HepG2 (cell line): ENCODE measurements at regions not wholly inside any gene's neighbourhood (a gene's known extent, or its start where the extent isn't known, plus 50 kb on each side); places are given as distances from the start of the nearest gene placed in this dataset.

Experiments used
- ASH2L ChIP-seq: fragments of 300-600, 200-600 bp; sonication (generic); IDR thresholded peaks from 2 replicates; pipeline ENCODE4 v1.7.0; 2017; ENCODE audit warnings: low read depth, mild to moderate bottlenecking, moderate library complexity, mixed read lengths, low read length; ENCODE audit not compliant: insufficient read length
- ATF6 ChIP-seq: sonication (generic); formaldehyde crosslinking; conservative IDR thresholded peaks from 2 replicates; pipeline ENCODE4 v1.4.0; 2020; ENCODE audit warnings: missing genetic modification reagents
- CTCF ChIP-seq: sonication (generic); formaldehyde crosslinking; IDR thresholded peaks from 2 replicates; pipeline ENCODE4 v1.5.0; 2020; ENCODE audit warnings: mild to moderate bottlenecking, missing genetic modification reagents, moderate library complexity
- ETV6 ChIP-seq: sonication (generic); formaldehyde crosslinking; conservative IDR thresholded peaks from 2 replicates; pipeline ENCODE4 v1.4.0; 2020; ENCODE audit warnings: missing genetic modification reagents
- FOXM1 ChIP-seq: sonication (generic); formaldehyde crosslinking; IDR thresholded peaks from 2 replicates; pipeline ENCODE4 v1.5.0; 2020; ENCODE audit warnings: missing genetic modification reagents
- HNRNPH1 ChIP-seq: fragments of 200-400 bp; formaldehyde crosslinking; optimal IDR thresholded peaks from 2 replicates; pipeline ENCODE3; 2017; ENCODE audit warnings: mild to moderate bottlenecking, low read depth, low read length
- KAT7 ChIP-seq: IDR thresholded peaks from 2 replicates; pipeline ENCODE4 v1.6.1; 2018; ENCODE audit warnings: borderline replicate concordance, missing compliant biosample characterization
- KDM5A ChIP-seq: fragments of 200-600 bp; sonication (generic); IDR thresholded peaks from 2 replicates; pipeline ENCODE4 v1.7.0; 2018; ENCODE audit warnings: antibody characterized with exemption, mild to moderate bottlenecking, low read length, borderline replicate concordance
- KDM5B ChIP-seq: sonication (generic); formaldehyde crosslinking; IDR thresholded peaks from 2 replicates; pipeline ENCODE4 v1.4.0; 2020; ENCODE audit warnings: missing genetic modification reagents, mild to moderate bottlenecking, borderline replicate concordance
- MAZ ChIP-seq, 2 experiments: sonication (generic) in 1 of 2; formaldehyde crosslinking in 1 of 2; IDR thresholded peaks; 2 replicates each; pipeline versions ENCODE4 v1.5.0 to v1.6.1; 2012 to 2020; ENCODE audit warnings: low read depth in 2 of 2, mild to moderate bottlenecking in 2 of 2, borderline replicate concordance in 1 of 2, improper control_type of control experiment in 1 of 2, low read length in 1 of 2, missing genetic modification reagents in 1 of 2, moderate library complexity in 1 of 2
- NR0B2 ChIP-seq: sonication (generic); formaldehyde crosslinking; IDR thresholded peaks from 2 replicates; pipeline ENCODE4 v1.4.0; 2020; ENCODE audit warnings: mild to moderate bottlenecking, missing genetic modification reagents
- SP1 ChIP-seq, 2 experiments: fragments of 450-650 bp in 1 of 2; sonication (generic) in 1 of 2; formaldehyde crosslinking in 1 of 2; IDR thresholded peaks; 2 replicates each; pipeline versions ENCODE4 v1.4.0 to v1.6.1; 2016 to 2020; ENCODE audit warnings: missing genetic modification reagents in 1 of 2
- TCF12 ChIP-seq, 2 experiments: fragments of 450-650 bp in 1 of 2; sonication (generic) in 1 of 2; formaldehyde crosslinking in 1 of 2; IDR thresholded peaks; 2 replicates each; pipeline versions ENCODE4 v1.6.1 to v1.8.0; 2017 to 2022; ENCODE audit warnings: antibody characterized with exemption in 1 of 2, mild to moderate bottlenecking in 1 of 2, missing genetic modification reagents in 1 of 2, moderate library complexity in 1 of 2
- ZNF230 ChIP-seq: sonication (generic); formaldehyde crosslinking; IDR thresholded peaks from 2 replicates; pipeline ENCODE4 v1.4.0; 2020; ENCODE audit warnings: mild to moderate bottlenecking, missing genetic modification reagents

- TF ChIP-seq KDM5A: no peak
- TF ChIP-seq CTCF (CRISPR knock-in tag): no peak
- no peak for TF ChIP-seq NR0B2
- no peak for TF ChIP-seq KDM5B (CRISPR knock-in tag)
- no peak for TF ChIP-seq ATF6
- no peak for TF ChIP-seq FOXM1
- TF ChIP-seq HNRNPH1: no peak
- TF ChIP-seq KAT7 (CRISPR knock-in tag): no peak
- TF ChIP-seq SP1 (IDR thresholded peaks at IDR 0.05): no peak
- no peak for TF ChIP-seq SP1 (CRISPR knock-in tag; IDR thresholded peaks at IDR 0.05)
- no peak for TF ChIP-seq ASH2L
- TF ChIP-seq ETV6 (CRISPR knock-in tag): no peak
- no peak for TF ChIP-seq MAZ (IDR thresholded peaks at IDR 0.05; ENCODE audit: borderline replicate concordance, low read depth, low read length)
- TF ChIP-seq MAZ (CRISPR knock-in tag; IDR thresholded peaks at IDR 0.05; ENCODE audit: low read depth): no peak
- no peak for TF ChIP-seq TCF12 (IDR thresholded peaks at IDR 0.05)
- no peak for TF ChIP-seq TCF12 (CRISPR knock-in tag; IDR thresholded peaks at IDR 0.05)
- TF ChIP-seq ZNF230: no peak
Observed at GRCh38 chr12:111085096-111085495, 164.7 kb upstream of the MYL2 start.
